ENCODE measurements at regions not wholly inside any gene's neighbourhood (a gene's known extent, or its start where the extent isn't known, plus 50 kb on each side); places are given as distances from the start of the nearest gene placed in this dataset.

DNA sequence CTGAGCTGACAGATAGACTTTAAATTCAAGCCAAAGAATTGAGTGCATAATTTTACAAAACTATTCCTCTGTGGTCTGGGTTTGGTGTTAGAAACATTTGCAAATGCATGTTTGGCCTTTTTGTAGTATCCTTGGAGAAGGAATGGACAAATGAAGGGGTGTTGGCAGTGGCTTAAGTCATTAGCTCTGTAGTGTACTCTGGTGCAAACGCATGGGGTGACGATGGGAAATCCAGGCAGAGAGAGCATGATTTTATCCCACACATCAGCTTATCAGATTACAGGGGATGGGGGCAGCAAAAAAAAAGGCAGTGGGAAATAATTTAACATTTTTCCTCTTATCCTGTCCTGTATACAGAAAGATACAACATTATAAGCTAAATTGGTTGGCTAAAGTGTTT, 320.6 kb downstream of the ZNF516 start:
- TF ChIP-seq, protein P1, sequence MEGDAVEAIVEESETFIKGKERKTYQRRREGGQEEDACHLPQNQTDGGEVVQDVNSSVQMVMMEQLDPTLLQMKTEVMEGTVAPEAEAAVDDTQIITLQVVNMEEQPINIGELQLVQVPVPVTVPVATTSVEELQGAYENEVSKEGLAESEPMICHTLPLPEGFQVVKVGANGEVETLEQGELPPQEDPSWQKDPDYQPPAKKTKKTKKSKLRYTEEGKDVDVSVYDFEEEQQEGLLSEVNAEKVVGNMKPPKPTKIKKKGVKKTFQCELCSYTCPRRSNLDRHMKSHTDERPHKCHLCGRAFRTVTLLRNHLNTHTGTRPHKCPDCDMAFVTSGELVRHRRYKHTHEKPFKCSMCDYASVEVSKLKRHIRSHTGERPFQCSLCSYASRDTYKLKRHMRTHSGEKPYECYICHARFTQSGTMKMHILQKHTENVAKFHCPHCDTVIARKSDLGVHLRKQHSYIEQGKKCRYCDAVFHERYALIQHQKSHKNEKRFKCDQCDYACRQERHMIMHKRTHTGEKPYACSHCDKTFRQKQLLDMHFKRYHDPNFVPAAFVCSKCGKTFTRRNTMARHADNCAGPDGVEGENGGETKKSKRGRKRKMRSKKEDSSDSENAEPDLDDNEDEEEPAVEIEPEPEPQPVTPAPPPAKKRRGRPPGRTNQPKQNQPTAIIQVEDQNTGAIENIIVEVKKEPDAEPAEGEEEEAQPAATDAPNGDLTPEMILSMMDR (IDR thresholded peaks at IDR 0.05), result no peak
- no peak for TF ChIP-seq POLR2A (IDR thresholded peaks at IDR 0.05)
